Dermis microvascular lymphatic vessel endothelial cell (primary cell): ENCODE measurements at regions not wholly inside any gene's neighbourhood (a gene's known extent, or its start where the extent isn't known, plus 50 kb on each side); places are given as distances from the start of the nearest gene placed in this dataset.
"Not testable (repeated sequence)": the region's sequence is repeated elsewhere in the genome, so short reads cannot be mapped to it uniquely, and the experiment has no call there.

Experiments
- DNase-seq, 2 donors: peaks; one replicate each; pipeline versions ENCODE4 v3.0.0 to v3.0.0-alpha.2; 2010; ENCODE audit warnings: low read depth in 2 of 2

DNA sequence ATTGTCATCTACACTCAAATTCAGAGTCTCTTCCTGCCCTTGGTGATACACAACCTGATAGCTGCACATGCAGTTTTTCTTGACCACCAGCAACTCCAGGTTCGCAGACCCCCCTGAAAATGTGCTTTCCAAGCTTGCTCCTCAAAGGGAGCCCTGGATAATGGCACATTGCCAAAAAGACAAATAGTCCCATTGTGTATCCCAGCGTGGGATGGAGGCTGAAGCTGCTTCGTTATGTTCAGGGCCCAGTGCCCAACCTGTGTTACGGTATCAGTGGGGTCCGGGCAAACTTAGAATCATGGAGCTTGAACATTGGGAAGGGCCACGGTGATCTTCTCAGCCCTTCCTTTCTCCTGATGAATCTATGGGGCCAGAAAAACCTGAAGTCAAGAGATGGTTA is 173.0 kb downstream of the TEX29 start:
- no peak for DNase-seq

DNA sequence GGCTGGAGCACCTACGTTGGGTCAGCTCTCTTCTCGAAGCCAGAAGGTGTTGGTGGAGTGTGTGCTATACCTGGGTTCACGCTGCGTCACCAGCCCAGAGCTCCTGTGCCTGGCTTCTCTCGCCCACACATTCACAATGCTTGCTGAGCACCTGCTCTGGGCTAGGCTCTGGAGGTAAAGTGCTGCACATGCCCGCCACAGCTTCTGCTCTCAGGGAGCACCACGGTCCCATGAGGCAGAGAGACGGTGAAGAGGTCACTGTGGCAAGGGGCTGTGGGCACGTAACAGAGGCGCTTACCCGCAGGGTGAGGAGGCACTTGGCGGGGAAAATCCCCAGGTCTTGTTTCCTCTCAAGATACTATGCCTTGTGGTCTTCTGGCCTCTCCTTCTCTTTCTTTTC is 174.2 kb downstream of the TEX29 start:
- DNase-seq: no peak

DNA sequence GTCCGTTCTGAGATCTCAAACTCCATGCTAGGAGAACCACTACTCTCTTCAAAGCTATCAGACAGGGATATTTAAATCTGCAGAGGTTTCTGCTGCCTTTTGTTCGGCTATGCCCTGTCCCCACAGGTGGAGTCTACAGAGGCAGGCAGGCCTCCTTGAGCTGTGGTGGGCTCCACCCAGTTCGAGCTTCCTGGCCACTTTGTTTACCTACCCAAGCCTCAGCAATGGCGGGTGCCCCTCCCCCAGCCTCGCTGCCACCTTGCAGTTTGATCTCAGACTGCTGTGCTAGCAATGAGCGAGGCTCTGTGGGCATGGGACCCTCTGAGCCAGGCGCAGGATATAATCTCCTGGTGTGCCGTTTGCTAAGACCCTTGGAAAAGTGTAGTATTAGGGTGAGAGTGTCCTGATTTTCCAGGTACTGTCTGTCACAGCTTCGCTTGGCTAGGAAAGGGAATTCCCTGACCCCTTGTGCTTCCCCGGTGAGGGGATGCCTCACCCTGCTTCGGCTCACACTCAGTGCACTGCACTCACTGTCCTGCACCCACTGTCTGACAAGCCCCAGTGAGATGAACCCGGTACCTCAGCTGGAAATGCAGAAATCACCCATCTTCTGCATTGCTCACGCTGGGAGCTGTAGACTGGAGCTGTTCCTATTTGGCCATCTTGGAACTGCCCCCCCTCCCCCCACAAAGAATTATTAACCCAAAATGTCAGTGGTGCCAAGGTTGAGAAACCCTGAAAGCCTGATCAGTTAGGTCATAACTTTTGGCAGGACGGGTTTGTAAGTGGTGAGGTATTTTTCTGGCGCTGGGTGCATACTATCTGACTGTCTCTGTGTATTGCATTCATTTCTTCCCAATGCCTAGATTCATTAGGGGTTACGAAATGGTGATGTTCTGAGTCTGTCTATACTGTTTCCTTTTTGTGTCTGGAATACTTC is 181.4 kb downstream of the TEX29 start:
- DNase-seq: not testable (repeated sequence)

DNA sequence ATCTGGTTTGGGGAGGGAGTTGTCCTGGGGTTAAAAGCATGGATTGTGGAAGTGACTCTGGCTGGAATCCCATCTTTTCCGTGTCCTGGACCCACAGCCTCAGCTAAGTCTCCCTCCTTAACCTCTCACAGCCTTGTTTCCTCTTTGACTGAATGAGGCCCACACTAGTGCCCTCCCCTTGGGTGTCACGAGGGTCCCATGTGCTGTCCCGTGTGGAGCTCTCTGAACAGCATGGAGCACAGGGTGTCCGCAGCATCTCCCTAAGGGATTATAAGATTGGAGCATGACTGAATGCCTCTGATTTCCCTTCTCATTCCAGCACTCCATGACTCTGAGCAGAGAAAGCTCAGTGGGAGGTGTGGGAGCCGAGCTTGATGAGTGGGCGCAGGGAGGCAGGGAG is 182.5 kb downstream of the TEX29 start:
- DNase-seq: no peak

DNA sequence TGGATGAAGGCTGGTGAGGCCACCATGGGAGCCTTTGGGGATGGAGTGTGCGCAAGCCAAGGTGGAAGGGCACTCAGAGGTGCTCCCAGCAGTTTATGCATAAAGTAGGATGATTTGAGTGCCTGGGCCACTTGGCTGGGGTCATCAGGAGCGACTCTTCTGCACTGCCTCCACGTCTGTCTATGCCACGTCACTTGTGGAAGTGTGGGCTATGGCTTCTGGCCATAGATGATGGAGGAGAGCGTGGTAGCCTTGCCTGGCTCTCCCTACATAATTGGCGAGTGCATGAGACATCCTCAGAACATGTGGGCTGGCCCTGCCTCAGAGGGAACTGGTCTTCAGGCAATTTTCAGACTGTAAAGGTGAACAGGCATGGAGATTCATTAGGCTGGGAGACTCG is 182.9 kb downstream of the TEX29 start:
- no peak for DNase-seq

DNA sequence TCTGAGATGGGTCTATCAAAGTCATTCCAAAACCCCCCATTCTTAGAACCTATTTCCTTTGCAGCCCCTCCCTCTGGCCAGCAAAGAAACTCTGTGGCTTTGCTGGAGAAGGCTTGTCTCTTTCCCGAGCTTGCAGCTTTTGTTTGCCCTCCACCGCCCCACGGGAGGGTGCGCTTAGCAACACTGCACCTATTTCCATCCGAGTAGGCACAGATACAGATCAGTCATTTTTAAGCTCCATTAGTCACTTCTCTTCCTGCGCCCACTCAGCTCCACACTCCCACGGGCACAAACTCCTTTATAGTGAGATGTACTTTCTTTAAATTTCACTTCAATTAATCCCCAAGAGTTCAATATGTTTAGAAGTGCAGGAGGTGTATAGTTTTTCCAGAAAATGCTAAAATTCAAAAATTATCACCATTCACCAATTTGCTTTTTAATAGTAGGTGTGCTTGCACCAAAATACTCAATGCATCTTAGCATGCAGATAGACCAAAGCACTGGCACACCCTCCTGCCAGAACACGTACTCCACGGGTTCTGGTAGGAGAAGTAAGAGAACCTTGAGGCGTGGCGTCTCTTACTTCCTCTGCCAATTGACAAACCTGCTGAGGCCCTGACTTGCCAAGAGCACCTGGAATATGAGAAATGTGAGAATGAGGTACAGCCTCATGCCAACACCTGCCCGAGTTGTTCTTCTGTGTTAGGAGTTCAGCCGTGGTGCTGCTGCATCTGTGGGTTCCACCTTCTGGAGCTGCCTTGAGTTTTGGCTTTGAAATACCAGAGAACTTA is 183.7 kb downstream of the TEX29 start:
- no peak for DNase-seq

DNA sequence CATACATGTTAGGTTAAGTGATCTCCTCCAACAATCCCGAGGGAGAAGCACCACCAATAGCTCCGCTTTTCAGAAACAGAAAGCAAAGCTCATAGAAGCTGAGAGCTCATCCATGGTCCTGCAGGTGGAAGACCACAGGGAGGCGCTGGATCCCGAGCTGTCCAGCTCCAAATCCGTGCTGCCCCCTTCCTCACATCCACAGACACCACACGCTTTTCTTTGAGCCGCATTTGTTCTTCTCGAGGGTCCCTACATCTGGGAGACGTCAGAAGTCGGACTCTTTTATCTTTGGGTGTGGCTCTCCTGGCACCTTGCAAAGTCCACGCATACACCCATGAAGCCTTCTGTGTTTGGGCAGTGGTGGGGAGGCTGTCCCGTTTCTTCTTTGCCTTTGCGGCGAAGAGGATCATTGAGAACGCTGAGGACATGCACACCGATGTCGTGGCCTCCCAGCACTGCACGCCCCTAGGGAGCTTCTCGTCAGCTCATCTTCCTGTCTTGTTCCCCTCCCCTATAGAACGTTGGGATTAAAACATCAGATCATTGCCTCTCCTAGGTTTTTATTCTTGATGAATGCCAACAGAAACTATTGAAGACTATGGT is 184.8 kb downstream of the TEX29 start:
- no peak for DNase-seq

DNA sequence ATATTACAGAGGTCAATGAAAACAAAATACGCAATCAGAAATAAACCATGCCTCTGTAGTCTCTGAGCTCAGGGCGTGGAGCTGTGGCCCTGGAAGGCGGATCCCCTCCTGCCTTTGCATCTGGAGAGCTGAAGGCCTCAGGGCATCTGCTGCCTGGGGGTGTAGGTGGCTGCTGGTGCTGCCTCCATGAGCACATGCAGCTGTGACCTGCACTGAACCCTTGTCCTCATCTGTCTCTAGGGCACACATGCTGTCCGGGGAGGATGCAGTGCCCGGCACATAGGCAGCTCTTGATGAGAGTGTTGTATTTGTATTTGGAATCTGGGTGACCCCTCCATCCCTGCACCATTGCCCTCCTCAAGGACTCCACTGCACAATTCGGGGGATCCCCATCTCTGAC is 185.7 kb downstream of the TEX29 start:
- no peak for DNase-seq

DNA sequence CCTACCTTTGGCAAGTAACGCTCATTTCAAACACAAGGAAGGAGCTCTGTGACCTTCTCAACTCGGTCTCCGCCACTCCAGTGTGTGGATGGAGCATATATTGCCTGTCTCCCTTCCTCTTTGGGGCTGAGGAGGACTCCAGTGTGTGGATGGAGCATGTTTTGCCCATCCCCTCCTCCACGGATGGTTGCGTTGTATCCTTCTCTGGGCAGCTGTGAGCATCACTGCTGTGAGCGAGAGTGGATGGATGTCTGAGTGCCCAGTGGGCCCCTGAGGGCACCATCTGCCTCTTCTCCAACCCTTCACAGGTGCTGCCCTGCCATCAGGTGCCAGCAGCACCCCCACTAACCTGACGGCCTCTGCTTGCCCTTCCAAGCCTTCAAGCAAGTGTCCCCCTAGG is 186.2 kb downstream of the TEX29 start:
- DNase-seq: no peak

DNA sequence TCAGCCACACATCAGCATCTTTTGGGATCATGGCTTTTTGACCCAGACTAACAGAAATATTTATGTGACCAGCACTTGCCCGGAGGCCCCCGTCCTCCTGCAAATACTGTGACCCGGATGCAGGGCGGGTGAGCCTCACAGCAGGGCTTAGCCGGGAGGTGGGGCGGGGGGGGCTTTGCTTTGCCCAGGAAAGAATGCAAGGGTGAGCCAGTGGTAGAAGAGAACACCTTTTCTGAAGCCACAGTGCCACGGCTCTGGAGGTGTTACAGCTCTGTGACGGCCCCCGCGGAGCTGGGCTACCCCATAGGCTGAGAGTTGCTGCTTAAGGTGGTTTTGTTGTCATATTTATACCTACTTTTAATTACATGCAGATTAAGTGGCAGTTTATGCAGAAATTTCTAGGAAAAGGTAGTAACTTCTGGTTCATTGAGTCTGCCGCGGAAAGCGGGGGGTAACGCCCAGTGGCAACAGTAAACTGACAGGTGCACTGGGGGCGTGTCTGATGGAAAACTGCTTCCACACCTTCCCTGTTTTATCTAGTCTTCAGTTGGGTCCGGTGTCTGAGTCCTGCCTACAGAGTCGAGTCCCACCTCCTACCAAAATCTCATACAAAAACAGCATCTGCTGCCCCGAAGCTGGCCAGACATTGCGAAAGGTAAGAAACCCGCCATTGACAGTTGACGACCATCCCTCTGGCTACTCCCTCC is 187.9 kb downstream of the TEX29 start:
- no peak for DNase-seq

DNA sequence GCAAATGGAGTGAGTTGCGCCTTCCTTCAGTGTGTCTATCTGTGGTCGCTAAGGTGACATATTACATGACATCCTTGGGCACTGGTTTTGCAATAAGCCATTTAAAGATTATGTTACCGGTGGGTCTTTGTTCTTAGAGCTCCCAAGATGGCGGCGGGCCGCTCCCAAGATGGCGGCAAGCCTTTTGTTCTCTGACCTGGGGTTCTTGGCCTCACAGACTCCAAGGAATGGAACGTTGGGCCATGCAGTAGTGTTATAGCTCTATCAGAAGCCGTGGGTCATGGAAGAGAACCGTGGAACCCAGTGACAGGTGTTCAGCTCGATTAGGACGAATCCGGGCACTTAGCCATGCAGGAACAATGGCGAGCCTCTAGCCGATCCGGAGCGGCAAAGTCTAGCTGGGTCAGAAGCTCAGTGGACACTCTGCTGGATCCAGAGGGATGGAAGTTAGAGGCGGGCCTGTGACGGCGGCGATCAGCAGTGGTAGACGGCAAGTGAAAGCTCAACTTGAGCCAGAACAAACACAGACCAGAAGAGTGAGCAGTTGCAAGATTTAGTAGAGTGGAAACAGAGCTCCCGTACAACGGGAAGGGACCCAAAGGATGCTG is 188.6 kb downstream of the TEX29 start:
- DNase-seq: no peak

DNA sequence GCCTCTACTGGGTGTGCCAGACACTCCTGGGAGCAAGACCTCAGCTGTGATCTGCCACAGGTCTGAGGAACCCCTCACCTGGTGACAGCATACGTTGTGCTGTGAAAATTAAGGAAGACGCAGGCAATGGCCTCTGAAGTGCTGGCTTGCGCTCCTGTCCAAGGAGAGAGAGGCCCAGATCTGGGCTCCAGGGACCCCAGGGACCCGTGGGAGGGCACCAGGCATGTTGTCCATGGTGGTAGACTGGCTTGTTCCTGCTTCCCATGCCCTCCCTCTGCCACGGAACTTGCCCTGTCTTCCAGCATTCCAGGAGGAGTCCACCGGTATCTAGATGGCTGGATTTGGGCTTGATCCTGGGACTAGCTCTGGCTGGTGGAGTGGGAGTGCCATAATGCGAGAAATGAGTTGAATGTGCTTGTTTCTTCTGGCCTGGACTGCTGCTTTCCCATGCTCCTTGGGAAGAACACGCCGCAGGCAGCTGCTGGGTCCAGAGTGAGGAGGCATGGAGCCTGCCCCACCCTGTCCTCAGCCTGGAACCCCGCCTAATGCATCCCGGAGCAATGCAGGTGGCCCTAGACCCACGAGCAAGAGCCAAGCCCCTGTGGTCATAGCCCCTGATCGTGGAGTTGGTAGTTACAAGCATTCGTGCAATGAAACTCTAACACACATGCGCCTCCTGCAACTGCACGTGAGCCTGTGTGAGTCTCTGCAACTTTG is 190.2 kb downstream of the TEX29 start:
- no peak for DNase-seq

DNA sequence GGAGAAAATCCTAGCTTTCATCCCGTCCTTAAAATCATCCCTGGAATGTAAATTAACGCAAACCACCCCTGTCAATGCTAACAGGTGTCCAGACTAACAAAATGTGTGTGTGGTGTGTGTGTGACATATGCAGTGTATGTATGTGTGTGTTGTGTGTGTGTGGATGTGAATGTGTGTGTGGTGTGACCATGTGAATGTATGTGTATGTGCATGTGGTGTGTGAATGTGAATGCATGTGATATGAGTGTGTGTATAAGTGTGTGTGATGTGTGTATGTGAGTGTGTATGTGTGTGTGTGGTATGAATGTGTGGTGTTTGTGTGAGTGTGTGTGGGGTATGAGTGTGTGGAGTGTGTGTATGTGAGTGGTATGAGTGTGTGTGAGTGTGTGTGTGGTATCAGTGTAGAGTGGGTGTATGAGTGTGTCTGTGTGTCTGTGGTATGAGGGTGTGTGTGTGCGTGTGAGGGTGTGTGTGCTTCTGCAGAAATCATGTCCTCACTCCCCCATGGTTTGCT is 190.8 kb downstream of the TEX29 start:
- no peak for DNase-seq

DNA sequence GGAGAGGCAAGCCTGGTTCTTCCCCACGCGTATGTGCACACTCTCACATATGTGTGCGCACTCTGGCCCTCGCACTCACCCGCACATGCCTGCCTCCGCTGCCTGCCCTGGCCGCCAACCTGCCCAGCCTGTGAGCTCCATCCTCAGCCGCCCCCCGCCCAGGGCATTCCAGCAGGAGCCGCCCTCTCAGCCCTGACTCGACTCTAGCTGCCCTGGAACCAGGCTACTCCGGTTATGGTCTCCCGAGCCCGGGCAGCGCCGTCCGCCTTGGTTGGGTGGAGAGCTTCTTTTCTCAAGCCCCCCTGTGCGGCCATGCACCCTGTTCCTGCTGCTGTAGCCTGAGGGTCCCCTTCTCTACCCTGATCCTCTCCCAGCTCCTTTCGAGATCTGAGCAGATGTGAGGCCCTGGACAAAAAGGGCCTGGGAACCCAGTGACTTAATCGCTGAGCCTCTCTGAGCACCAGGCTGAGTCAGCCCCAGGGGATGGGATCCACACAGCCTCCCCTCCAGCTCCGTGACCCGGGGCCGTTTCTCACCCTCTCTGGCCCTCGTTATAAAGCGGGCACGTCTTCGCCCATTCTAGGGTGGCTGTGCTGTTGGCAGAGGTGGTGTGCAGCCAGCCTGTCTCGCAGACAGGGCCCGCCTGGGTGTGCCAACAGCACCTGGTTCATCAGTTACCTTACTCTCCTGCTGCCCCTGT is 191.5 kb downstream of the TEX29 start:
- no peak for DNase-seq

DNA sequence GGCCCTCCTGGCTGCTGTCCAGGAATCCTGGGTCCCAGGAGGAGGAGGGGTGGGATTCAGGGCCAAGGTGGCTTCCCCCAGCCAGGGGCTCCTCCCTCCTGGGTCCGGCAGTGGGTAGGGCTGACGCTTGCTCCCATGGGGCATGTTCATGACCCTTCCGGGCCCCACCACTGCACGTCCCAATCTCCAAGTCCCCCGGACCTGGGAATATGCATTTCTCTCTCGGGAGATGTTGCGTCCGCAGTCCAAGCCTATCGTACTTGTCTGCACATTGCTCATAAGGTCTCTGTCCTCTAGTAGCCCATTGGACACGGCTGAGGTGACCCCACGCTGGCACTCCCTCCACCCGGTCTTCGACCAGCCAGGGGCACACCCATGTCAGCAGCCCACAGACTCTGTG is 192.3 kb downstream of the TEX29 start:
- DNase-seq: no peak

DNA sequence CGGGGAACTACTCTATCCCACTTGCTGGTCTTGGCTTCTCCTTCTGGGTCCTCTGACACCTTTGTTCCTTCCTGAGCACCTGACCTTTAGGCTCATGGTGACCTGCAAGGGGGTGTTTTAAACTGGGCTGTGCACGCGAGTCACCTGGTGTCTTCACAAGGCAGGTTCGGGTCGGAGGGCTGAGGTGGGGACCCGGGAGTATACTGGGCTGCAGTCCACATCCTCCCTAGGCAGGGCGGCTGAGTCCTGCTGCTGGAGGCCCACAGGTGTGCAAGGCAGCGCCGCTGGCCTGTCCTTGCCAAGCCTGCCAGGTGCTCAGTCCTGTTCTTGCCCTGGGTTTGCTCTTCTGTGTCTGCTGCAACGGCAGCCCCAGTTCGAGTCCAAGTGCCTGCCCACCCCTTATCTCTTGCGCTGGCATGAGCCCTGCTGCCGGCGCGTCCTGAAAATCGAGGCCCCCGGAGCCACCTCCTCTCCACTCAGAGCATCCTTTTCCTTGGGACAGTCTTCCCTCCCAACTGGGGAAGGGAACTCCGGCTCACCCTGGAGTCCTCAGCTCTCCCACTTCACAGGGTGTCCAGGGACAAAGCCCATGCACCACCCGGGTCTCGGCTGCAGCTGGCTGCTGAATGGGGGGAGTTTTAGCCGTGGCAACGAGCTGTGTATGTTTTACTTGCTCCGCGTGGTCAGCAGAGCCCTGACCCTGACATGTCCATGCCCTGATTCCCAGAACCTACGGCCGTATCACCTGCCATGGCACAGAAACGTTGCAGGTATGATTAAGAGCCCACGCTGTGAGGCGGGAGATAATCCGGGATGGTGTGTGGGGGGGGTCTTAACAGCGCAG is 193.5 kb downstream of the TEX29 start:
- DNase-seq: no peak

DNA sequence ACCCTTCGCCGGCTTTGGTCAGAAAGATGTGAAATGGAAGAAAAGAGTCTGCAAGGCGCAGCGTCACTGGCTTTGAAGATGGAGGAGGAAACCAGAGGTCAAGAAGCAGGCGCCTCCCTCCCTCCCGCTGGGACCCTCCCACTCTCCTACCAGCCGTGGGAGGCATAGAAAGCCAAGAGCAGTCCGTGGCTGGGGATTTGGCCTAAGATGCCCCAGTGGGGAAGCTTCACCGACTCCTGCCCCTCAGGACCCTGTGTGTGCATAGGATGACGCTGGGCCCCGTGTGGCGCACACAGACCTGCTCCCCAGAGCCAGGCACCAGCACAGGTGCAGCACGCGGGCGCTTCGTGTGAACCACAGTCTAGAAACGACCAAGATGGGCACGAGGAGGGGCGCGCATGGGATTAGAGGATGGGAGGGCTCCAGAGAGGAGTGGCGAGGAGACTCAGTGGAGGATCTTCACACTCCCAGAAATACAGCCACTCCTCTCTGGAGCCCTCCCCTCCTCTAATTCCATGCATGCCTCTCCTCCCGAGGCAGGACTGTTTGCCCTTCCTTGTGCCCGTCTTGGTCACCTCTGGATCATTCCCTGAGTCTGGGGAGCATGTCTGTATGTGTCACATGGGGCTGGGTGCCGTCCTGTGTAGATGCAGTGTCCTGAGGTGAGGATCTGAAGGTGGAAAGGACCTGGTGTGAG is 194.3 kb downstream of the TEX29 start:
- no peak for DNase-seq

DNA sequence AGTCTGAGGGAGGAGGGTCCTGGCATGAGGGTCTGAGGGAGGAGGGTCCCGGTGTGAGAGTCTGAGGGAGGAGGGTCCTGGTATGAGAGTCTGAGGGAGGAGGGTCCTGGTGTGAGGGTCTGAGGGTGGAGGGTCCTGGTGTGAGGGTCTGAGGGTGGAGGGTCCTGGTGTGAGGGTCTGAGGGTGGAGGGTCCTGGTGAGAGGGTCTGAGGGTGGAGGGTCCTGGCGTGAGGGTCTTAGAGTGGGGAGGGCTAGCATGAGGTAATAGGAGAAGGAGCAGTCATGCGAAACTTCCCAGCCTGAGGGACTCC is 194.8 kb downstream of the TEX29 start:
- no peak for DNase-seq
